Erythroblast (primary cell): ENCODE measurements at regions not wholly inside any gene's neighbourhood (a gene's known extent, or its start where the extent isn't known, plus 50 kb on each side); places are given as distances from the start of the nearest gene placed in this dataset.

ENCODE experiments used
- GATA1 ChIP-seq: IDR thresholded peaks from 2 replicates; pipeline ENCODE4 v1.6.1; 2011; ENCODE audit warnings: low read depth, mild to moderate bottlenecking, control low read depth, low read length, moderate library complexity
- POLR2A ChIP-seq: IDR thresholded peaks from 2 replicates; pipeline ENCODE4 v1.6.1; 2011; ENCODE audit warnings: mild to moderate bottlenecking, low read length

DNA sequence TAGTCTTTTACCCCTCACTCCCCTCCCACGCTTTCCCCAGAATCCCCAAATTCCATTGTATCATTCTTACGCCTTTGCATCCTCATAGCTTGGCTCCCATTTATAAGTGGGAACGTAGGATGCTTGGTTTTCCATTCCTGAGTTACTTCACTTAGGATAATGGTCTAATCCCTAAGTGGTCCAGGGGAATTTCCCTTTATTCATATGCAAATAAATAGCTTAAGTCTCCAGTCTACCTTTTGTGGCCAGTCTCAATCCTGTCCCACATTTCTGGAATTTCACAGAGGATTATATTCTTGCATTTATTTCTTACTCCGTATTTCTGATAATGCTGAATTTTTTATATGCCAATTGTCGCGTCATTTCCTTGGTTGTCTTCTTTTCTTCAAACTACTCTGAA is 245.6 kb upstream of the DAB2 start:
- TF ChIP-seq POLR2A (no peak), GATA1 (no peak)
